ENCODE measurements at regions not wholly inside any gene's neighbourhood (a gene's known extent, or its start where the extent isn't known, plus 50 kb on each side); places are given as distances from the start of the nearest gene placed in this dataset.
"Not testable (repeated sequence)": the region's sequence is repeated elsewhere in the genome, so short reads cannot be mapped to it uniquely, and the experiment has no call there.

GRCh38 chr3:39739658-39740057 is 69.8 kb upstream of the MYRIP start:
- H2AFZ ChIP-seq (replicated peaks; ENCODE audit: low read length, poor library complexity); ATAC-seq (ENCODE audit: low read depth); H3K4ac ChIP-seq (ENCODE audit: low read depth, low read length); H3K18ac ChIP-seq (ENCODE audit: low read depth, low read length); H3K27me3 ChIP-seq (ENCODE audit: control insufficient read depth, insufficient read depth, low read length); H3K56ac ChIP-seq (ENCODE audit: extremely low read depth, insufficient read depth, low read length); H2BK5ac ChIP-seq (ENCODE audit: low read depth, low read length, poor library complexity, severe bottlenecking); H4K8ac ChIP-seq (ENCODE audit: low read depth in 2 of 2, low read length in 2 of 2); H4K5ac ChIP-seq (ENCODE audit: low read depth, low read length); H2BK20ac ChIP-seq (ENCODE audit: low read depth, low read length); H4K91ac ChIP-seq (ENCODE audit: insufficient read depth, low read depth, low read length); H3K27ac ChIP-seq (ENCODE audit: insufficient read depth, low read length); H2BK120ac ChIP-seq (ENCODE audit: low read depth, low read length); H3K4me2 ChIP-seq (ENCODE audit: low read depth, low read length); in situ Hi-C loops (cut with MboI; ENCODE audit: low sequenced_read_pairs); H3K4me3 ChIP-seq (ENCODE audit: insufficient read depth, low read depth, low read length); H3K23ac ChIP-seq (ENCODE audit: low read depth, low read length); H2AK5ac ChIP-seq (ENCODE audit: low read depth, low read length); H4K20me1 ChIP-seq (ENCODE audit: insufficient read depth, low read length); H3K4me1 ChIP-seq (ENCODE audit: control insufficient read depth, insufficient read depth, low read length); H2AK9ac ChIP-seq (replicated peaks; ENCODE audit: low read depth, low read length, poor library complexity); dilution Hi-C loops (cut with HindIII; ENCODE audit: low sequenced_read_pairs, unreplicated experiment); H3K9me3 ChIP-seq (ENCODE audit: control insufficient read depth, insufficient read depth, low read length); CTCF ChIA-PET; POLR2A ChIA-PET (ENCODE audit: unreplicated experiment); H3K9me1 ChIP-seq (ENCODE audit: insufficient read depth, low read length); H3K36me3 ChIP-seq (ENCODE audit: control insufficient read depth, insufficient read depth, low read length); DNase-seq; H2BK15ac ChIP-seq (ENCODE audit: low read depth, low read length); BruUV-seq (replicated peaks); H3K14ac ChIP-seq (replicated peaks; ENCODE audit: low read depth, low read length); intact Hi-C loops (cut with micrococcal nuclease); H3K79me1 ChIP-seq (ENCODE audit: low read depth in 1 of 2, low read length in 2 of 2); H3K9ac ChIP-seq (ENCODE audit: low read depth, low read length): not testable (repeated sequence)
- no CpG with 5 or more reads among the region's 1 CpG for WGBS, 2 experiments (ENCODE audit: extremely low coverage in 2 of 2, insufficient read length in 1 of 2)

Data from IMR-90 (cell line).